ENCODE measurements at regions not wholly inside any gene's neighbourhood (a gene's known extent, or its start where the extent isn't known, plus 50 kb on each side); places are given as distances from the start of the nearest gene placed in this dataset.

DNA sequence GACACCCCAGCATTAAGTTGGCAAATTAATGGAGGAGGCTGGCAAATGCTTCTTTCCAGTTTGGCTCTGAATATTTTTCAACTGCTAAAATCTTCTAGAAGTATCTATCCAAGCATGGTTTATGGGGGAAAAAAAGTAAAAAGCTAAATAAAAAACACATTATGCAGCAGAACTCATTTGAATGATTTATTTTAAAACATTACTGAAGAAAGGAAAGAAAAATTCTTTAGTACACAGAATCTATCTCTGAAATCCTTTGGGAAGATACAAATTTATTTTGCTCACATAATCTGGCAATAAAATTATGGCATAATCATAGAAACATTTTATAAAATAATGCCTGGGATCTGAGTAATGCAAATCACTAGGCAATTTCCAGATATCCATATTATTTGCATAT, 328.1 kb upstream of the MON1B start:
- no peak for TF ChIP-seq CTCF (IDR thresholded peaks at IDR 0.05)
- no peak for TF ChIP-seq POLR2AphosphoS5 (IDR thresholded peaks at IDR 0.05)
- no peak for TF ChIP-seq POLR2A (IDR thresholded peaks at IDR 0.05)

Measured in breast epithelium (tissue), 3 donors.